H1 (cell line): ENCODE measurements at regions not wholly inside any gene's neighbourhood (a gene's known extent, or its start where the extent isn't known, plus 50 kb on each side); places are given as distances from the start of the nearest gene placed in this dataset.

ENCODE experiments used
- JUN ChIP-seq: IDR thresholded peaks from 2 replicates; pipeline ENCODE4 v1.6.1; 2011; ENCODE audit warnings: low read depth, mild to moderate bottlenecking, improper control_type of control experiment, low read length
- SAP30 ChIP-seq: fragments of 300-600 bp; sonication (generic); IDR thresholded peaks from 2 replicates; pipeline ENCODE4 v1.7.1; 2012; ENCODE audit warnings: low read length, moderate library complexity, mild to moderate bottlenecking, inconsistent platforms; ENCODE audit not compliant: insufficient read depth, insufficient replicate concordance
- SUZ12 ChIP-seq: fragments of 200-600 bp; sonication (generic); IDR thresholded peaks from 2 replicates; pipeline ENCODE4 v1.6.1; 2012; ENCODE audit warnings: mild to moderate bottlenecking, inconsistent platforms, low read length, moderate library complexity, mixed read lengths
- YY1 ChIP-seq: IDR thresholded peaks from 2 replicates; pipeline ENCODE4 v1.6.1; 2011; ENCODE audit warnings: low read depth, mild to moderate bottlenecking, low read length

DNA sequence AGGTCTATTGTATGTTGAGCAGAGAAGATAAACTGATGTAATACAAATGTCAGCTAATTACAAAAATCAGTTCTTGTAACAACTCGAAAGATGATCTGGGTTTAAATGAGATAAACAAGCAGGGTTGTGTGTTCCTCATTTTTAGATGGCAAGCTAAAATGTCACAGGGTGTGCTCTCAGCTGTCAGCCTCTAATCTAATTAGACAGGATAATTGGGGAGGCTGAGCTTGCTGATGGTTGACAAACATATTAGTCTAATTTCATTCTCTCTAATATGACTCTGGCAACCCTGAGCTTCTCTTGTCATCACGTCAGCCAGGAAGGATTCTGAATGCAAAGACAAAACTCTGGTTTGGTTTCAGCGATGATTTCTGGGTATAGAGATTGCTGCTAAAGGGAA is 335.3 kb upstream of the KAZN start (continued):
- TF ChIP-seq SAP30: no peak
- TF ChIP-seq SUZ12: no peak
- TF ChIP-seq YY1: no peak
- TF ChIP-seq JUN: no peak
